ENCODE measurements at regions not wholly inside any gene's neighbourhood (a gene's known extent, or its start where the extent isn't known, plus 50 kb on each side); places are given as distances from the start of the nearest gene placed in this dataset.

DNA sequence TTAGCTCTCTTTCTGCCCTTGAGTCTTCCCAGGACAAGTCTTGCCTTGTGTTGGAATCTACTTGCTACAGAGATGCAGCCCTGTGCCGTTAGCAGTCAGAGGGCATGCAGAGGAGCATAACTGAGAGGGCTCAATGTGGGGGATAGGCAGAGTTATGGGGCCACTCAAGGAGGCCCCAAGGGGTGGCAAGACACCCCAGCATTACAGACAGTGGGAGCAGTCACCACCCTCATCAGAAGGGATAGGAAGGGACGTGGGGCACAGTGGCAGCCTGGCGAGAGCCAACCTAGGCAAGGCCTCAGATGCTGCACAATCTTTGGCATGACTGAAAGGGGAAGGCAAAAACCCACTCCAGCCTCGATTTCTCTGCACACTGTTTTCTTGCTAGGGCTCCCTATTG is 169.1 kb downstream of the TMEM18 start:
- no peak for FAIRE-seq
- DNase-seq (ENCODE audit: low read depth), result no peak

DNA sequence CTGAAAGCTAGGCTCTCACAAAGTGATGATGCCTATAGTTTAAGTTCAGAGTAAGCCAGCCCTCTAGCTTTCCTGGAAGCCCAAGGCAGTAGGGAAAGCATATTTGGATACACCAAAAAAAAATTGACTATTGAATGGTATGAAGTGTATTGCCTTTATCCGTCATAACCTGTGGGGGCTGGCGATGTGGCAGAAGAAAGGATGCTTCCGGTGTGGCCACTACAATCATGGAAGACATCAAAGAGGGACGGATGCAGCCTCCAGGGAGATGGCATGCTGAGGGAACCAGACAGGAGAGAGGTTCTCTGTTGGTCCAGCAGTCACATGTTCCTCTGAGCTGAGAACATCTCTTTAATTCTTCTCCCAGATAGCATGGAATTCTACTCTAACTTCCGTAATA is 170.3 kb downstream of the TMEM18 start:
- Histone ChIP-seq H3K36me3 (ENCODE audit: control insufficient read depth, insufficient read depth, low read length) (no peaks in the 10 kb centered on the region), H3K27me3 (ENCODE audit: control insufficient read depth, insufficient read depth, low read length) (no peaks in the 10 kb centered on the region), H3K4me3 (ENCODE audit: low read depth, low read length) (no peak overlapping the region)
- FAIRE-seq (no peak), DNase-seq (ENCODE audit: low read depth) (no peak)
- TF ChIP-seq, protein P1, sequence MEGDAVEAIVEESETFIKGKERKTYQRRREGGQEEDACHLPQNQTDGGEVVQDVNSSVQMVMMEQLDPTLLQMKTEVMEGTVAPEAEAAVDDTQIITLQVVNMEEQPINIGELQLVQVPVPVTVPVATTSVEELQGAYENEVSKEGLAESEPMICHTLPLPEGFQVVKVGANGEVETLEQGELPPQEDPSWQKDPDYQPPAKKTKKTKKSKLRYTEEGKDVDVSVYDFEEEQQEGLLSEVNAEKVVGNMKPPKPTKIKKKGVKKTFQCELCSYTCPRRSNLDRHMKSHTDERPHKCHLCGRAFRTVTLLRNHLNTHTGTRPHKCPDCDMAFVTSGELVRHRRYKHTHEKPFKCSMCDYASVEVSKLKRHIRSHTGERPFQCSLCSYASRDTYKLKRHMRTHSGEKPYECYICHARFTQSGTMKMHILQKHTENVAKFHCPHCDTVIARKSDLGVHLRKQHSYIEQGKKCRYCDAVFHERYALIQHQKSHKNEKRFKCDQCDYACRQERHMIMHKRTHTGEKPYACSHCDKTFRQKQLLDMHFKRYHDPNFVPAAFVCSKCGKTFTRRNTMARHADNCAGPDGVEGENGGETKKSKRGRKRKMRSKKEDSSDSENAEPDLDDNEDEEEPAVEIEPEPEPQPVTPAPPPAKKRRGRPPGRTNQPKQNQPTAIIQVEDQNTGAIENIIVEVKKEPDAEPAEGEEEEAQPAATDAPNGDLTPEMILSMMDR (IDR thresholded peaks at IDR 0.05; ENCODE audit: insufficient read depth, low read length, severe bottlenecking), result no peak

More for the DNA sequence above, 169.1 kb downstream of the TMEM18 start:
- H3K36me3 ChIP-seq (ENCODE audit: control insufficient read depth, insufficient read depth, low read length), result no peaks in the 10 kb centered on the region
- H3K4me3 ChIP-seq (ENCODE audit: low read depth, low read length), result no peak overlapping the region
- TF ChIP-seq, protein P1 (IDR thresholded peaks at IDR 0.05; ENCODE audit: insufficient read depth, low read length, severe bottlenecking), result no peak
- no peaks in the 10 kb centered on the region for H3K27me3 ChIP-seq (ENCODE audit: control insufficient read depth, insufficient read depth, low read length)

DNA sequence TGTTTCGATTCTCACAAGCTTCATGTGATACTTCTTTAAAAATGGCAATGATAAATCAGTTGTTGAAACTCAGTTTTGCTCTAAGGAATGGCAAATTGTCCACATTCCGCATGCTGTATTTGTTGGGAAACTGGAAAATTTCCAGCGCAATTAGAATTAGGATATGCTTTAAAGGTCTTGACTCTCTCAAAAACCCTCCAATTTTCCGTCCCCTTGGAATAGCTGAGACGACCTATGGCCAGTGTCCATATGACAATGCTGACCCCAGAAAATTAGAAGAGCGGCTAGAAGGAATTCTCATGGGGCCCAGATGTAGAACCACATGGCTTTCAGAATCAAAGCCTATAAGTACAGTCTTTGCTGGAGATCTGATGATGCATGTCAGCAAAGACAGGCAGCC is 170.8 kb downstream of the TMEM18 start:
- H3K4me3 ChIP-seq (ENCODE audit: low read depth, low read length), result no peak overlapping the region
- TF ChIP-seq, protein P1 (IDR thresholded peaks at IDR 0.05; ENCODE audit: insufficient read depth, low read length, severe bottlenecking), result no peak
- H3K27me3 ChIP-seq (ENCODE audit: control insufficient read depth, insufficient read depth, low read length), result no peaks in the 10 kb centered on the region
- H3K36me3 ChIP-seq (ENCODE audit: control insufficient read depth, insufficient read depth, low read length), result no peaks in the 10 kb centered on the region
- DNase-seq (ENCODE audit: low read depth) (no peak), FAIRE-seq (no peak)

DNA sequence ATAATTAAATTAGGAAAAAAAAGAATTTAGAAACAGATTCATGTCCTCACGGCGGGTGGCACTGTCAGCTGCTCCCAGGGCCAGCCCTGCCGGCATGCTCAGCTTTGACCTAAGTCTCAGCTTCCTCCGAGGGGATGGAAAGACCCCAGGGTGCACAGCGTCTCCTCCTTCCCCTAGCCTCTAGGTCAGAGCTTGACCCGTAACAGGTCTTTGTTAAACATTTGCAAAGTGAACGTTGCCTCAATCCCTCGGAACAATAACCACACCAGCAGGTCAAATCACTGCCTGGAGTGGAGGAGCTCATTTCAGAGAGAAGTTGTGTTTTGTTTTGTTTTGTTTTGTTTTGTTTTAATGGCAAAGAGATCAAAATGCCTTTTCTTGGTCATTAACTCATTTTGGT is 171.3 kb downstream of the TMEM18 start:
- FAIRE-seq, result no peak

DNA sequence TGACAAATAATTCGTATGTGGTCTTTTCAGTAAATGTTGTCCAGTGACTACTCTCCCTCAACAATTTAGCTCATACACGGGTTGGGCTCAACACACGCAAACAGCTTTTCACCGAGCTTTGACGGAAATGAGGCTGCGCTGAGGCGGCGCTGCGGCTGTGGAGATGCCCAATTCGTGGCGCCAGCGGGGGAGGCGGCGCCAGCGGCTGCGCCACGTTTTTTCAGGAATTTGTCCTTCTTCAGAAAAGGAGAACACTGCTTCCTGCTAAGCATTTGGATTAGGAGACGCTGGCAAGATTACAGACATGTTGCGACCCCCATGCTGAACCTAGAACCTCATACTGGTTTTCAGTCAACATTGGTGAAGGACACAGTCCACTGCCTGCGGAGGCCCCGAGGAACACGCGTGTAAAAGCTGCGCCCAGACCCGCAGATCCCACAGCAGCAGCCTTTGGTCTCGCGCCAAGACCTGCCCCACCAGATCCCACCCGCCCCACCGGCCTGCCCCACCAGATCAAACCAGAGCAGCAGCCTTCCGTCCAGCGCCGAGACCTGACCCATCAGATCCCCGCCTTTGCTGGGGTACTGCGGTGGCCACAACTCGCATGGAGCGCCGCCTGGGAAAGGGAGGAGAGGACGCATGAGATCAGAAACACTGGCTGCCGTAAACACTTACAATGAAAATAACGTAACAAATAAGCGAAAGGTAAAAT is 173.8 kb downstream of the TMEM18 start:
- no peaks in the 10 kb centered on the region for H3K36me3 ChIP-seq (ENCODE audit: control insufficient read depth, insufficient read depth, low read length)
- no peak overlapping the region for H3K4me3 ChIP-seq (ENCODE audit: low read depth, low read length)
- TF ChIP-seq, protein P1 (IDR thresholded peaks at IDR 0.05; ENCODE audit: insufficient read depth, low read length, severe bottlenecking), result no peak
- no peaks in the 10 kb centered on the region for H3K27me3 ChIP-seq (ENCODE audit: control insufficient read depth, insufficient read depth, low read length)
- DNase-seq (ENCODE audit: low read depth) (no peak), FAIRE-seq (no peak)

More for the DNA sequence above, 171.3 kb downstream of the TMEM18 start:
- Histone ChIP-seq H3K4me3 (ENCODE audit: low read depth, low read length) (no peak overlapping the region), H3K27me3 (ENCODE audit: control insufficient read depth, insufficient read depth, low read length) (no peaks in the 10 kb centered on the region), H3K36me3 (ENCODE audit: control insufficient read depth, insufficient read depth, low read length) (no peaks in the 10 kb centered on the region)
- TF ChIP-seq, protein P1 (IDR thresholded peaks at IDR 0.05; ENCODE audit: insufficient read depth, low read length, severe bottlenecking), result no peak
- DNase-seq (ENCODE audit: low read depth), result no peak

DNA sequence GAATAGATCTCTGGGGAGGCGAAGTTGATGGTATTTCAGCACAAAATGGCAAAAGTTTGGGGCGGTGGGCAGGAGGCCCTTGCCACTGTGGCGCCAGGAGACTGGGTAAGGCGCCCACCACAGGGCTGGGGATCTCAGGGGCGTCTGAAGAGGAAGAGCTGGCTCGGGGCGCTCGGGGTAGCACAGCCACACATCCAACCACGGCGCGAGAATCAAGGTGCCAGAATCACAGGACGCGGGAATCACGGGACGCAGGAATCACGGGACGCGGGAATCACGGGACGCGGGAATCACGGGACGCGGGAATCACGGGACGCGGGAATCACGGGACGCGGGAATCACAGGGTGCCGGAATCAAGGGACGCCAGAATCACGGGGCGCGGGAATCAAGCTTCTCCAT is 174.4 kb downstream of the TMEM18 start:
- FAIRE-seq (no peak), DNase-seq (ENCODE audit: low read depth) (no peak)
- Histone ChIP-seq H3K36me3 (ENCODE audit: control insufficient read depth, insufficient read depth, low read length) (no peaks in the 10 kb centered on the region), H3K27me3 (ENCODE audit: control insufficient read depth, insufficient read depth, low read length) (no peaks in the 10 kb centered on the region), H3K4me3 (ENCODE audit: low read depth, low read length) (no peak overlapping the region)
- TF ChIP-seq, protein P1 (IDR thresholded peaks at IDR 0.05; ENCODE audit: insufficient read depth, low read length, severe bottlenecking), result no peak
